ENCODE measurements at regions not wholly inside any gene's neighbourhood (a gene's known extent, or its start where the extent isn't known, plus 50 kb on each side); places are given as distances from the start of the nearest gene placed in this dataset.
A peak's percentile ranks its signal among the peaks of the same experiment; 100 is the strongest.

DNA sequence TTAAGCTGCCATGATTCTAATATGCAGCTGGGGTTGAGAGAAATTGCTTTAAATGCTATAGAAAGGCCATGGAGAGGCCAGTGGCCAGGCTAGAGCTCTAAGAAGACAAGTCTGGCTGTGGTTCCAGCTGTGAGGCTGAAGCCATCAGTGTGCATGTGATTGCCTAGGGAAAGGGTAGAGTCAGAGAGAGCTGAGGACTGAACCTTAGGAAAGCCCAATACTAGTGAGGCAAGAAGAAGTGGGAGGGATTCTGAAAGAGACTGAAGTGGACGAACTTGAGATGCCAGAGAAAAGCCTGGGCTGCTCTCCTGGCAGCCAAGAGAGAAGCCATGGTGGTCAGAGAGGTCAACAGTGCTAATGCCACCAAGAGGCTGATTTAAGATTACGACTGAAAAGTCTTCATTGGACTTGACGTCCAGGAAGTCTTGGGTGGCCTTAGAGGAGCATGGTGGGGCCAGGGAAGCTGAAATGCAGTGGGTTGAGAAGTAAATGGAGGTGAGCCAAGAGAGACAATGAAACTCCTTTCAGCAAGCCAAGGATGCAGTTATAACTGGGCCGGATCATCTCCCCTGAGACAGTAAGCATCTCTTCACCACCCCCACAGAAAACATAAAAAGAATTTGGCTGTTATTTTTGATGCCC lies 133.2 kb downstream of the TMEM174 start:
- no peak for DNase-seq

DNA sequence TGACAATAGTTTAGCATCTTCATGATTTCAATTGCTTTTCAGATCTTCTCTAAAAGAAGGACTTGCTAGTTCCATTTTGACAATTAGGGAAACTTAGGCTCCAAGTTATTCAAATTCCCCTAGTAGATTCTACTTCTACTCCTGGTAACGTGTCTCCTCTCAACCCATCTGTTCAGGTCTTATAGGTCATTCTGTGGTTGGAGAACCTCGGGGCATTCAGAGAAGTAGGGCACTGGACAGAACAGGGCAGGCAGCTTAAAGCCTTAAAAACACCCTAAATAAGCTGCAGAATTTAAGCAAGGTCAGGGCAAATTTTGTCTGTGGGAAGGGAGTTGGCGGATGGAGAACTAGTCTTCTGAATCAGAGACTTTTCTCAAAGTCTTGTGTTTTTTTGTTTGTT lies 132.4 kb downstream of the TMEM174 start:
- DNase-seq = no peak

DNA sequence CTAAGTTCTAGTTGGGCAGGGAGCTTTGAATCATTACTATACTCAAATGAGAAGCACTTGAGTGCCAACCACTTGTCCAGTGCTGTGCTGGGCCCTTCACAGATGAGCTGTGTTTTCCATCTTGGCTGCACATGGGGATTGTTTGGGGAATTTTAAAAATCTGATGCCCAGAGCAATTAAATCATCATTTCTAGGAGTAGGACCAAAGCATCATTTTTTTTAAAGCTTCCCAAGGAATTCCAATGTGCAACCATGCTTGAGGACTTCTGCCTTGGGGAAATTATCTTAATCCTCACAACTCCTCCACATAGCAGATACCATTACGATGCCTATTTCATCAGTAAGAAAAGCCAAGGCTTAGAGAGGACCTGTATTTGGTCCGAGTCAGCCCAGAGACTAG lies 131.4 kb downstream of the TMEM174 start:
- no peak for DNase-seq

GRCh38 chr5:73303148-73304079 lies 130.4 kb downstream of the TMEM174 start:
- no peak for DNase-seq

DNA sequence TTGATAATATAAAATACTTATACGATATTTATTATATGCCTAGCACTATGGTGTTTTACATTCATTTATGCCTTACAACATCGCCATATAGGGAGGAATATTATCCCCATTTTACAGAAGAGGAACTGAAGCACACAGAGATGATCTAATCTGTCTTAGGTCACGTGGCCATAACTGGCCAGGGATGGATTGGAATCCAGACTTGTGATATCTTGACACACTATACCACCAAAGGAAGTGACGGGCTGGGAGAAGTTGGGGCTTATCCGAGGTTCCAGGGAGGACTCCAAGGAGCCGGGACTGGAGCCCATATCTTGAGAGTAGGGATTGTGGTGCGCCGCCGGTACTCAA lies 129.8 kb downstream of the TMEM174 start:
- DNase-seq = no peak

GRCh38 chr5:73301208-73301901 lies 128.4 kb downstream of the TMEM174 start:
- no peak for DNase-seq

DNA sequence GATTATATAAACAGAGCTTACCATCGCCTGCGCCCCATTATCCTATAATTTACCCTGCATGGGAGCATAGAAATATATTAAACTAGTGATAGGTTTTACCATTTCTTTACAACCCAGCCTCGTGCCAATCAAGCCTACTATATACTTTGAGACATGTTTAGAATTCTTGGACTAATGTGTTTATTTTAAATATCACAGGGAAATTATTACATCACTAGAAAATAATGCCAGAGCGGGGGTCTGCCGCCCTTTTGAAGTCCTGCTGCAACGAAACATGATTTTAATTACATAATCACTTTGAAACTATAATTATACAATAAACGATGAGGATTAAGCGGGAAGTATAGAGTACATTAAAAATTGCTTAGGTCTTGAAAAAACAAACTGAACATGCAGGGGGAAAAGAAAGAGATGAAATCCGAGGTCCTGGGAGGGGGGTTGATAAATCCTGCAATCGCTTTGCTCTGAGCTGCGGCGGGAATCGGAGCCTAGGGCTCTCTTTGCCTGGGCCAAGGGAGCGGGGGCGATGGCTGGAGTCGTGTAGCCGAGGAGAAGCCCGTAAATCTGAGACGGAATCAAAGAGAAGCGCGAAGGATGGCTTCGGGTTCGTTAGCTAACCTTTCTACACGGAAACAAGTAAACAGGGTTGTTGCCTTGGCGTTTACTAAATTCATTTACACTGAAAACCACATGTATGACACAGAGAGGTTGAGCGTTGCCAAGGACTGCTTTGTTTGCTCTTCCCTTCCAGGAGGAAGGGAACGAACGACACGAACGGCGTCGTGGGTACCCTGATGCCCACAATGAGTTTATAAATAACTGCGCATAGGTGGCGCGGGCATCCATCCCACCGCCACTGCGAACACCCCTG lies 127.6 kb downstream of the TMEM174 start:
- no peak for DNase-seq

DNA sequence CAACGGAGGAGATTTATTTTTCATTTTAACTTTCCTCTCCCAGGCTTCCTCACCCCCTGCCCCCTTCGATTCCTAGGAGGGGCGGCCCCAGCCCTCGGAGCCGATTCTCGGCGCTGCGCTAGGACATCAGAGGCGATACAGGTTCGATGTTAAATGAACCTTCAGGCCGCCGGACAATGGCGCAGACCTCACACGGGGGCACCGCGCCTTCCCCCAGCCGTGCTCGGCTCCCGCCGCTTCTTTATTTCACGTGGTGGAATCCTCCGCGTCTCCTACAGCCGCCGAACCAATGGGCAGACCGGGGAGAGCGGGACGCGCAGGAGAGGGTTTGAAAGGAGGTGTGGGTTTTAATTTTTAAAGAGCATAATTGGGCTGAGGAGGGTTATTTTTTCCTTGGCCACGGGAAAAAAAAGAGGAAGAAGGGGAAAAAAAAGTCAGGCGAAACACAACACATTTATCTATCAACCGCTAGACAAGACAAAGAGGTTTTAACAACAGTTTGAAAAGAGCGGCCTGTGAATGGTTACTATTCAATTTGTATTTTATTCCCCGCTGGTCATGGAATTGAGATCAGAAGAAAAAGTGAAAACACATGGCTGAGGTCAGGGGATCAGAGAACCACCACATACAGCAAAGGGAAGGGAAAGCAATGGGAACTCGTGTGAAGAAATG lies 126.8 kb downstream of the TMEM174 start:
- no peak for DNase-seq

GRCh38 chr5:73298772-73299630 lies 126.0 kb downstream of the TMEM174 start:
- DNase-seq = no peak

GRCh38 chr5:73298251-73298771 lies 125.3 kb downstream of the TMEM174 start:
- DNase-seq = no peak

DNA sequence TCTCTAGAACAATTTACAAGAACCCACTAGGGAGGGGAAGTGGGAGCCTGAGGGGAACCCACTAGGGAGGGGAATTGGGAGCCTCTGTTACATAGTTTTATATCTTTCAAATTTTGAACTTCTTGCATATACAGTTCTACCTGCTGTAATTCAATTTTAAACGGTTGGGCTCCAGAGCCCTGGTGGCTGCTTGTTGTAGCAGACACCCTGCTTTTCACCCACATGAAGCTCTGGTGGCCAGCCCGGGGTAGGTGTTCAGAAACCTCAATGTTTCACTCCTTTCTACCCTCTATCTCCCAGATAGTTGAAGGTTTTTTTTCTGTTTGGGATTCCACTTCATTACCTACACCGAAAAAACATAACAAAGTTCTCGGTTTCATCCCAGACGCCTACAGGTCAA lies 124.4 kb downstream of the TMEM174 start:
- DNase-seq = no peak

- DNase-seq = no peak
These were observed 123.8 kb downstream of the TMEM174 start for GRCh38 chr5:73296772-73297171.

DNA sequence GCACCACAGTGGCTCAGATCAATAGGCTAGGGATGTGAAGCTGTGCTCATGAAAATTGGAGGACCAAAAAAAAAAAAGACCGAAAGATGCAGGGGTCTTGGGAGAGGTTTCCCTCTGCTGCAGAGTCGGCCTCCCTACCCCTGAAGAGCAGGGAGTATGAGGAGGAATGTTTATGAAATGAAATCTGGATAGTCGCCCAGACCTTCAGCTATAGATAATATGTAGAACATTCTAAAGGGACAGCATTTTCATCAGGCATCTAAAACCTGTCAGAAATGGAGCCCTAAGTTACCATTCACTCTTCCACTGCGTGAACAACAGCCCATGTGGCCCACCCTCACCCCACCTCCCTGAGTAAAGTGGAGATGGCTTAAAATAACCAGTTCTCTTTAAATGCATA lies 122.9 kb downstream of the TMEM174 start:
- no peak for DNase-seq

DNA sequence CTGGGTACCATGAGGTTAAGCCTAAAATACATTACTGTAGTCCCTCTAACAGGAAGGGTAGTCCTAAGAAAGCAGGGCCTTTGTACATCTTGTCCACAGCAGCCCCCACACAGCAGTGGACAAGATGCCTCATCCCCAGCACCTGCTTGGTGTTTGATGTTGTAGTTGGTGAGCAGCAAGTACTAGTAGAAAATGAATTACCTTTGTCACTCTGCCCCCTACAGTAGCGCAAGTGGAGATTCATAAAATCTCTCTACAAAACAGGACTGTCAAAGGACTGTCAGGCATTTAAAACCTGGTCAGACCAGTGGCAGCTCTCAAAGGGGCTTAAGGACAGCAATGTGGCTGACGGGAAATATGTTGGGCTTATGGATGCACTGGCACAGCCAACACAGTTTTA lies 122.5 kb downstream of the TMEM174 start:
- DNase-seq = peak; percentile 61

DNA sequence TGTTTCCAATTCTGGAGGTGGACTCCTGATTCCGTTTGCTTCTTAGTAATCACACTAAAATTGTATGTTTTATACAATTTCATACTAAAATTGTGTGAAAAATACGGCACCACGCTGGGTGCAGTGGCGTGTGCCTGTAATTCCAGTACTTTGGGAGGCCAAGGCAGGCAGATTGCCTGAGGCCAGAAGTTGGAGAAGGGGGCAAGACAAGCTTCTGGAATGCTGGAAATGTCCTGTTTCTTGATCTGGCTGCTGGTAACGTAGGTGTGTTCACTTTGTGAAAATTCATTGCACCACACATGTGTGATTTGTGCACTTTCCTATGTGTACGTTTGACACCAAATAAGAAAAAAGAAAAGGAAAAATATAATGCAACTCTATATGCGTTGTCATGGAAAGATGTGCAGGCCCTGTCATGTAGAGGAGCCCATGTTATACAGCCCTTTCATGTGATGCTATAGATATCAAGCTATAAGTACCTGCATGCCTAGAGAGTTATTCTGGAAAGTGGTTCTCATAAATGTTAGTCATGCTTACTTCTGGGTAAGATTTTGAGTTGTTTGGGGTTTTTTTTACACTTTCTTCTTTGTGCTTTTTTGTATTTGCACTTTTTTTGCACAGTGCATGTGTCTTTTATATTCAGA lies 119.9 kb downstream of the TMEM174 start:
- DNase-seq = no peak

DNA sequence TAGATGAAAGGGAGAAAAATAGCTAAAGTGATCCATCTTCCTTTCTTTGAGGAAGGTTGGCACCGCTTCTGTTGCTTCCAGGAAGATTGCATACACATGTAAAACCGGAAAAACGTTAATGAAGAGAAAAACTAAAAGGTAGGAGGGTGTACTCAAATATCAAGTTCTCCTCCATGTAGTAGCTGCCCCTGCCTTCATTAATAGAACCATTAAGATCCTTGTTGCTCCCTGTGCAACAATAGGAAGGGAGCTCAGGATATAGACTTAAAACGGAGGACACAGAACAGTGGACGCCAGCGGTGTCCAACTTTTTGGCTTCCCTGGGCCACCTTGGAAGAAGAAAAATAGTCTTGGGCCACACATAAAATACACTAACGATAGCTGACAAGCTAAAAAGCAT lies 118.9 kb downstream of the TMEM174 start:
- DNase-seq = no peak

GRCh38 chr5:73290242-73290641 lies 117.2 kb downstream of the TMEM174 start:
- DNase-seq = no peak

DNA sequence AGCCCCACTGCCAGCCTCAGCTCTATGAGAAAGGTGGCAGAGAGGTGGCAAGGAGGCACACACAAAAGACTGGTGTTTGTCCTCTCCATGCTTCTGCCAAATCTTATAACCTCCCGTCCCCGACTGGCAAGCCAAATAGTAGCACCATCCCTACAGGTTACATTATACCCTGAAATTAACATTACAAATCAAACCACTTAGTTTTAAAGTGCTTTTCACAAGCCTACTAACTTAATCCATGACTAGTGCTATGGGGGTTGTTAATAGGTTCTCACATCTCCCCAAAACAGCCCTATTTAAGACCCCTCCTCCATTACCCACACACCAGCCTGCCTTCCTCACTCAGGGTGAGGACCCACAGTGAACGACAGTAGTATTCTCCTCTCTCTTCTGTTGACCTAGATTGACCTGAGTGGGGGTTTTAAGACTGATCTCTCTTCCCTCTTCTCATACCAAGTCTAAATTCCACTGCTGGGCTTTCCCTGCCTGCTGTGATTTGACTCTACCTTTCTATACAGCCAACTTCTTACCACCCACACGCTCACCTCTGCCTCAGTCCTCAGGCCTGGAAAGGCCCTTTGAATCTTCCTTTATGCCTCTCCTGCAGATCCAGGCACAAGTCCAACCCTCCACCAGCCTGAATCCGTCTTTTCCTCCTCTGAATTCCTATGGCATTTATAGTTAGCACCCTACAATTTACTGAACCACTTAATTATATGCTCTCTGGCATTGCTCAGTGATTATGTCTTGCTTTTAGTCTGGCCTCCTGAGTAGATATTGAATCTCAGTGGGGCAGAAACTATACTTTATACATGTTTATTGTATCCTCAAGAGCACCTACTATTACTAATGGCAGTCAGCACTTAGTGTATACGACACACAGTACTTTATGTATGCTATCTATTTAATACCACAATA lies 116.1 kb downstream of the TMEM174 start:
- DNase-seq = no peak

- DNase-seq = no peak
These were observed 113.9 kb downstream of the TMEM174 start for GRCh38 chr5:73286896-73287295.

All from NCI-H524 treated with DMSO at 0.1 percent for 48 hours (cell line).